RPMI8226 (cell line): ENCODE measurements at regions not wholly inside any gene's neighbourhood (a gene's known extent, or its start where the extent isn't known, plus 50 kb on each side); places are given as distances from the start of the nearest gene placed in this dataset.
"Not testable (repeated sequence)": the region's sequence is repeated elsewhere in the genome, so short reads cannot be mapped to it uniquely, and the experiment has no call there.

Experiments
- DNase-seq: peaks from one replicate; pipeline ENCODE4 v3.0.0-alpha.2; 2015

DNA sequence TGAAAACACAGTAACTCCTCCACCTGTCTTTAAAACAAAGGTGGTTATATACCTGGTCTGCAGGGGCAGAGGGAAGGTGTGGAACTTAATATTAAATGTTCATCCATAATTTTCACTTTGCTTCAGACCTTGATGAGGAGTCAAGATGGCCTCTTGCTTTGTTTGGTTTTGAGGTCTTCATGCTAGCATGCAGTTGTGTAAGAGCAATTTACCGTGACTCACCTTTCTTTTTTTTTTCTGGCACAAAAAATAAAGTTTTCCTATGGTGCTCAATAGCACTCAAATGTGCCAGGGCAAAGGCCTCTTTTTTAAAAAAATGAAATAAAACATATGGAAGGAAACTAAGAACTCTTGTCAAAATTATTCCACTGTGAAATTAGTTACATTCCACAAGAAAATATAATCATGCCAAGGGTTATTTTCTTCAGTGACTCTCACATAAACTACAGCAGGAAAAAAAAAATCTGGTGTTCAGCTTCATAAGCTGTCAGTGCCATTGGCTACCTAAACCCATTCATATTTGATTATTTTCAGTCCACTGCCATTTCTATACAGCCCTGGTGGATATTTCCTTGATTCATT, 128.2 kb downstream of the SLC7A11 start:
- no peak for DNase-seq

GRCh38 chr4:138112890-138113289, 129.3 kb downstream of the SLC7A11 start:
- not testable (repeated sequence) for DNase-seq

- DNase-seq, result no peak
Measured at GRCh38 chr4:138112389-138112788, 129.8 kb downstream of the SLC7A11 start.

GRCh38 chr4:138111462-138112000, 130.6 kb downstream of the SLC7A11 start:
- no peak for DNase-seq

- DNase-seq, result no peak
Measured at GRCh38 chr4:138110815-138111214, 131.3 kb downstream of the SLC7A11 start.

DNA sequence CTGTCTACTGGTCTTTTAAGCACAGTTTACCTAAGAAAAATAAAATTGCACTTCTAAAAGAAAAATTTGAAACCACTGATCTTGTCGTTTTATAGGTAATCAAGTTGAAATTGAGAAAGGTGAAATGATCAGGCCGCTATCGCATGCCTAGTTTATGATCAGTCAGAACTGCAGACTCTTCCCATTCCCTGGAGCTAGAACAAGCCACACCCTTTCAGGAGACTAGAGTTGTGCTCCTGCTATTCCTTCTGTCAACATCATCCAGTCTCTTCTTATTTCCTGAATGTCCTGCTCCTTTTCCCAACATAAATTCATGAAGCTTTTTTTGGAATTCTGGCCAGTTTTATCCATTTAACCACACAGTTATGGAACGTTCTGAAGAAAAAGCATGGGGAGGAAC, 135.1 kb downstream of the SLC7A11 start:
- no peak for DNase-seq

DNA sequence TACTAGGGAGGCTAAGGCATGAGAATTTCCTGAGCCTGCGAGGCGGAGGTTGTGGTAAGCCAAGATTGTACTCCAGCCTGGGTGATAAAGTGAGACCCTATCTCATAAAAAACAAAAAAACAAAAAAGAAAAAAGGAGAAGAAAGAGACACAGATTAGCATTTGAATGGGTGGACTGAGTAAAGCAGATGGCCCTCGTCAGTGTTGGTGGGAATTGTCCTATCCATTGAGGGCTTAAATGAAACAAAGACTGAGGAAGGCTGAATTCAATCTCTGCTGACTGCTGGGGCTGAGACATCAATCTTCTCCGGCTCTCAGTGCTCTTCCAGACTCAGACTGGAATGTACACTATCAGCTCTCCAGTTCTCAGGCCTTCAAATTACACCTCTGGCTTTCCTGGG, 136.8 kb downstream of the SLC7A11 start:
- no peak for DNase-seq

DNA sequence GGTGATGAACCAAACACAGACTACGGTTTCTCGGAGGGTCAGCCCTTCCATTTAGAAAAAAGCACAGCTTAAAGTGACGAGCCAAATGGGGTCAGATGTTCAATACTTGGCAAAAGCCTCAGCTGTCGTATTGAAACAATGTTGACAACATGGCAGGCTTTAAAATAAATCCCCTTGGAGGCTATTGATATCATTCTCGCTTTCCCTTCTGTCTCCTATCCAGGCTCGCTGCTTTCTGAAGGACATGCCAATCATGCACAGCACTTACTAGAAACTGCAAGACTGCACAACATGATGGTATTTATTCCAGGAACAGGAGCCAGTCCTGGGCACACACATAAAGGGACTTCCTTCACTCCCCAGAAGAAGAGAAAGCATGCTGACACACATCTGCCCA, 137.9 kb downstream of the SLC7A11 start:
- DNase-seq, result no peak

- no peak for DNase-seq
Measured at GRCh38 chr4:138103597-138104283, 138.4 kb downstream of the SLC7A11 start.

DNA sequence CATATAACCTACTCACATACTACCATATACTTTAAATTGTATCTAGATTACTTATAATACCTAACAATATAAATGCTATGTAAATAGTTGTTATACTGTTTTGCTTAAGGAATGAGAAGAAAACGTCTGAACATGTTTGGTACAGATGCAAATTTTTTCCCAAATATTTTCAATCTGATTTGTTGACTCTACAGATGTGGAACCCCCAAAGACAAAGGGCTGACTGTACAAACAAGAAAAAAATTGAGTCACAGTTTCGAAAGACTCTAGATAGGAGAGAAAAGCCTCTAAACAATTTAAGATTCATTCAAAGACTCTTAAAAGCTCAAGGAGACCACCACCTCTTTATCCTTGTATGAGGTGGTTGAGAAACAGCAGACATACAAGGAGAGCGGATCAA, 142.8 kb downstream of the SLC7A11 start:
- DNase-seq, result no peak

DNA sequence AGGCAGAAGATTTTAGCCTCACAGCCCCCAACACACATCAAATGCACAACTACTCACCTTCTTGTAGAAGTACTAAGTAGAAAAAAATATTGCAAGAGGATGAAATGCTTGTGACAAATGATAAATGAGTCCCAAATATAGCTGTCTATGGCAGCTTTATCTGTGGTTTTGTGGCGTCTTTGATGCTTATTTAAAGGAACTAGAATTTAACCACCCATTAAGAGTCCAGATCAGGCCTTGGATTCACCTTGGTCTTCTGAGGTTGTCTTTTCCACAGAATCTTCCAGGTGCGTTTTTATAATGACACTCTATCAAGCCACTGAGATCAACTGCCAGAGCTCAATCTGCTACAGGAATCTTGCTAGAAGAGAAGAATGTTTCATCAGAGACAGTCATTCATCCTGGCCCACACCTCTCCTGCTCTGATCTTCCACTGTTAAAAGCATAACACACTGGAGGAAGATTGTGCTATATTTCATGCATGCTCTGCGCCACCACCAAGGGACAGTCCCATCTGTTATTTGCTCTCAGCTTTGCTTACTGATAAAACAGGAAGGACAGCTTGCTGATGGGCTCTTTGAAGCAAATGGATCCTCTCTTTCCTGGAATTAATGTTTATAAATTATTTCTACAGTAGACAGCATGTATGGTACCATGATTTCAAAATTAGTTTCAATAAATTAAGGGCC, 144.1 kb downstream of the SLC7A11 start:
- no peak for DNase-seq

GRCh38 chr4:138096384-138097062, 145.6 kb downstream of the SLC7A11 start:
- no peak for DNase-seq

GRCh38 chr4:138095378-138095777, 146.8 kb downstream of the SLC7A11 start:
- DNase-seq, result no peak

- DNase-seq, result no peak
Measured at GRCh38 chr4:138092060-138092459, 150.1 kb downstream of the SLC7A11 start.

- no peak for DNase-seq
Measured at GRCh38 chr4:138090918-138091676, 151.1 kb downstream of the SLC7A11 start.

DNA sequence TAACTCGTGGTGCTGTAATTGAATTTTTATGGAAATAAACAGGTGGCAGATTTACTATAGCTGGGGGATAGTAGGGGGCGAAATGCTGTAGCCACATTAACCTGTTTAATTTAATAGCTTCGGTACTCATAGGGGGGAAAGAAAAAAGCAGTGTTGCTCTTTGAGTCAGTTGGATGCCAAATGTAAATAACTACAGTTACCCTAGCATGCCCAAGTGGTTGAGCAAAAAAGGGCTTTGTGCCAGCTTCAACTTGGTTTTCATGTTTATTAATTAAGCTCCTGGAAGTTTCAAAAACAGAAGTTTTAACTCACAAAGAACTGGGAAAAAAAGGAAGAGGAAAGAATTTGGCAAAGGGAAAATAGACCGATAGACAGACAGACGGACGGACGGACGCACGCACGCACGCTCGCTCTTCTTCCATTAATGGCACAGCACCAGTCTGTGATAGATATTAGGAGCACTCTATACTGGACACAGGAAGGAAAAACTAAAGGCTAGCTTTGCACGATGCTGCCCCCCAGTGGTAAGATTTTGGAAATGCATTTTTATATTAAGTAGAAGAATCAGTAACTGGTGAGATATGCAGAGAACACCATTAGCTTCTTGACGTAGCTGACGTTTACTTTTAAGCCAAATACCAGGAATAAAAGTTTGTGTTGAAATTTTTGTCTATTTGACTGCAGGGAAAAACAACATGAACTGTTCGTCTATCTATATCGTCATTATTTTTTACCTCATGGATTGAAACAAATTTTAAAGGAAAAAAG, 151.8 kb downstream of the SLC7A11 start:
- peak; percentile 56 for DNase-seq

GRCh38 chr4:138088449-138089208, 153.5 kb downstream of the SLC7A11 start:
- no peak for DNase-seq

DNA sequence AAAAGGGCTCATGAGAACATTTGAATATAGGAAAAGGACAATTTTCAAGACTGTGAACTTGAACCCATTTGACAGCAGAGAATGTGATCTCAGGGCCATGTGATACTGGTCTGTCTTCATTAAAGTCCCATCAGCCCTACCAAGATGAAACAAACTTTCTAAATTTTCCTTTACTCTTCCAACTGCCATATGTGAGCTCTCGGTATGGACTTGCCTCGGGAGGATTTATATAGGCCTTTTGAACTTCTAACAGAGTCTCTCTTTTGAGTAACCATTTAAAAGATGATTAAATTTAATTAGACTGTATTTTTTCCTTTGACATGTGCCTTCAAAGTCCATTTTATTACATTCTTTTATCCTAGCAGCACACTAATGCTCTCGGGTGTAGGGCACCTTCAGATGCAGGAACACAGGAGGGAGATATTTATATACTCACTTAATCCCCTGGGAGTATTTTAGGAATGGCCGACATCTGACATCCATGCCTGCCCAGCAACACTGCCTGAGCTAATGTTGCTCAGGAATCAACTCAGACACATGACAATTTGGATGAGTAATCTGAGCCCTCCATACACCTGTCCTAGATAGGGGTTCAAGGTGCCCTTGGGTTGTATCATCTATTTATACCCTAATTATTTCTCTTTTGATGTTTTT, 155.0 kb downstream of the SLC7A11 start:
- no peak for DNase-seq

GRCh38 chr4:138086611-138087041, 155.5 kb downstream of the SLC7A11 start:
- DNase-seq, result no peak

DNA sequence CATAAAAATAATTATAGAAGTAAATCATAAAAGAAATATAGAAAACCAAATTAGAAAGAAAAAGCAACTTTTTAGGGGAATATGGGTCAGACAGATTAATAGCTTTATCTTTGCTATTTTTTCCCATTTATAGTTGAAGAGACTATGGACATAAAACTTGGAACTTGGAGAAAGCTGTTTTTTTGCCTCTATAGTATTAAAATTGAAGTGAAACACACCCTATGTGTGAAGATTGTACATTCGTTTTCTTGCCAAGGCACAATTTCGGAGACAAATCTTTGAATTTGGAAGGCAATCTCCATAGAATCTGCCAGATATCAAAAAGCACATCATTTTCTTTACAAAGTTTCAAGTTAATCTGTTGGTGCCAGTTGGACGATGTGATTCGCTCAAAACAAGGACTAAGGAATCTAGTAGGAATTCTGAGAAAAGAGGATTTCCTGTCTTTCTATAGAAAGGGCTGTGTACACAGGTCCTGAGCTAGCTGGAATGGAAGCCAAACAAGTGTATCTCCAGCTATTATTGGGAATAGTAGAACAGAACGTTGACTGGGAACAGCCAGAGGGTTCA, 156.3 kb downstream of the SLC7A11 start:
- no peak for DNase-seq
